Peyer's patch (tissue), 4 donors: ENCODE measurements at regions not wholly inside any gene's neighbourhood (a gene's known extent, or its start where the extent isn't known, plus 50 kb on each side); places are given as distances from the start of the nearest gene placed in this dataset.

Experiments
- CTCF ChIP-seq, 6 experiments: fragments of 450-650 bp in 4 of 6; fragments of 200-600 bp in 2 of 6; sonication (generic) in 1 of 6; IDR thresholded peaks; one replicate each; pipeline ENCODE4 v1.5.1; 2017 to 2019; ENCODE audit warnings: antibody characterized with exemption in 6 of 6, mild to moderate bottlenecking in 3 of 6, moderate library complexity in 1 of 6
- POLR2A ChIP-seq, 2 donors: fragments of 450-650 bp; IDR thresholded peaks; one replicate each; pipeline ENCODE4 v1.5.1; 2017; ENCODE audit warnings: antibody characterized with exemption in 2 of 2, mild to moderate bottlenecking in 2 of 2, moderate library complexity in 2 of 2

DNA sequence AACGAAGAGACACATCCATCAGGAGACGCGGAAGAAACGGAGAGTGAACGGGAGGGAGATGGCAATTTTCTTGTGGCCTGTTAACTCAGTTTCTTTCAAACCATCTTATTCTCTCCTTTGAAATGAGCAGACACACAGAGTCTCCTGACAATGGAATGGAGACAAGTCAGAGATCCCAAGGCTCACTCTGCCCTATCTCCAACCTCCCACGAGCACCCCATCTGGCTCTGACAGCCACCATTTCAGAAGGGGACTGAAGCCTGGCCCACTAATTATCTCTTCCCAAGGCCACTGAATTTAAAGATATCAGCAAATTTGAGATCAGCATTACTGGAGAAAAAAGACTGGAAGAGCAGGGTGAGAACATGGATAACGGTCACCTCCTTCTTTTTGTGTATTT is 215.6 kb downstream of the DHX15 start:
- TF ChIP-seq CTCF (IDR thresholded peaks at IDR 0.05) = no peak
- TF ChIP-seq POLR2A (IDR thresholded peaks at IDR 0.05) = no peak
